Activated T-helper 17 cell treated with anti-CD3 and anti-CD28 coated beads, Interleukin-2, amount 50 U/mL, for 72 hours (primary cell): ENCODE measurements at regions not wholly inside any gene's neighbourhood (a gene's known extent, or its start where the extent isn't known, plus 50 kb on each side); places are given as distances from the start of the nearest gene placed in this dataset.

ENCODE experiments used
- ATAC-seq: fragments of 150-1000 bp; cut with Tn5 transposase; replicated peaks from 2 replicates; pipeline ENCODE4 v1.10.0; 2021; ENCODE audit warnings: mild to moderate bottlenecking, moderate library complexity
- H3K27ac Mint-ChIP-seq: one replicate; pipeline ENCODE4 v1.8.0; 2022; ENCODE audit warnings: mixed read lengths
- H3K27me3 Mint-ChIP-seq: one replicate; pipeline ENCODE4 v1.8.0; 2022; ENCODE audit warnings: mixed read lengths
- H3K36me3 Mint-ChIP-seq: one replicate; pipeline ENCODE4 v1.8.0; 2022; ENCODE audit warnings: low read depth, mild to moderate bottlenecking, mixed read lengths
- H3K4me1 Mint-ChIP-seq: one replicate; pipeline ENCODE4 v1.8.0; 2022; ENCODE audit warnings: mixed read lengths
- H3K4me3 Mint-ChIP-seq: one replicate; pipeline ENCODE4 v1.8.0; 2022; ENCODE audit warnings: mild to moderate bottlenecking, mixed read lengths
- H3K9me3 Mint-ChIP-seq: one replicate; pipeline ENCODE4 v1.8.0; 2022; ENCODE audit warnings: mixed read lengths

DNA sequence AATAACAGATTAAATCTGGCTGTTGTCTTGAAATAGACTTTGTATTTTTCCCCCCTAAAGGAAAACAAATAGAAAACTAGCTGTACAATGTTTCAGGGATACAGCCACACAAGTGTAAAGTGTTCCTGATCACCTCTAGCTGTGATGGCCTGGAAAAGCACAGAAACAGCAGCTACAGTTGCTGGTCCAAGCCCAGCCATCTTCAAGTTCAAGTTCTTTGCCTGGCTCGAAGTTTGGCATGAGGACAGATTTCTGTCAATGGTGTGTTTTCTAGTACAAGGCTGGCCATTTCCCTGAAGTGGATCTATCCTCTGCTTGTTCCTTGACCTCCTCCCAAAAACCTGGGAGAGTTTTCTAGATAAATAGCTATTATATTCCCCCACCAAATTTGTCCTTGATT is 272.2 kb upstream of the ADRA1B start:
- peaks cover 9% of the 10 kb centered on the region for H3K27me3 Mint-ChIP-seq
- no peaks in the 10 kb centered on the region for H3K36me3 Mint-ChIP-seq
- H3K27ac Mint-ChIP-seq = no peak overlapping the region
- no peak for ATAC-seq
- no peaks in the 10 kb centered on the region for H3K4me1 Mint-ChIP-seq
- no peak overlapping the region for H3K4me3 Mint-ChIP-seq
- H3K9me3 Mint-ChIP-seq = no peaks in the 10 kb centered on the region

DNA sequence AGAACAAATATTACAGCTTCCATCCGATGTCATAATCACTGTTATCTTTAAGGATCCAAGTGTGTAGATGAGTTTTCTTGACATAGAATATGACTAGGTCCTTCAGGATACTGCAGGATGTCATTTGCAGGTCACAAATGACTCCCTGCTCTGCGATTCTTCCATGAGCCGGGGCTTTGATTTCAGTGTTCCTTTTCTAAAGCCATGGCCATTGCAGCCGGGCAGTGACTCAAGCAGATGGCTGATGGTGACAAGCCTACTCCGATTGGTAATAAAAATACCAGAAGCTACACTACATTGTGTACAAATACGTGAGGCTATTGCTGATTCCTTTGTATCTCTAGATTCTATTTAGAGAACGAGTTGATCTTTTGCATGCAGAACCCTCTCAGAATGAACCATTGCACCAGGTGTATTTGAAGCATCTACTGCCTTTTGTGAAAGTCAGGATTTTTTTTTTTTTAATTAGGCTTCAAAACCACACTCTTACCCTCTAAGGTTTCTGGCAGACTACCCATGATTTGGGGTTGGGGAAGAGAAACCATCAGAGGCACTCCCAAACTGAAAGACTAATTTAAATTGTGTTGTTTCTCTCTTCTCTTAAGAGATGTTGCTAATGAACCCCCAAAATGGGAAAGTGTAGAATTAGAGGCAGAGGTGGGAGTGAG is 271.0 kb upstream of the ADRA1B start:
- ATAC-seq = no peak
- no peak overlapping the region for H3K27ac Mint-ChIP-seq
- H3K9me3 Mint-ChIP-seq = no peaks in the 10 kb centered on the region
- H3K4me1 Mint-ChIP-seq = no peaks in the 10 kb centered on the region
- peaks cover 9% of the 10 kb centered on the region for H3K27me3 Mint-ChIP-seq
- H3K4me3 Mint-ChIP-seq = no peak overlapping the region
- no peaks in the 10 kb centered on the region for H3K36me3 Mint-ChIP-seq

DNA sequence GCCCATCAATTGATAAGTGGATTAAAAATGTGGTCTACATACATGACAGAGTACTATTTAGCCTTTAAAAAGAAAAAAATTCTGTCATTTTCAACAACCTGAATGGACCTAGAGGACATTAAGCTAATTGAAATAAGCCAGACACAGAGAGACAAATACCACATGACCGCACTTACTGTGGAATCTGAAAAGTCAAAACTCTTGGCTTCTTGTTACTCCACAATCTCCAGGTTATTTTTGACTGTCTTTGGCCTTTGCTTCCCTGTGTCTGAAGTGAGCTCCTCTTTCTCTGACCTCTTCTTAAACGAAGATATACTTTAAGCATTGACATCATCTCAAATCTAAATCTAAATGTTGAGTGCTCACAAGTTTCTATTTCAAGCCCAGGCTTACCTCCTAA is 265.5 kb upstream of the ADRA1B start:
- Mint-ChIP-seq H3K4me3 (no peak overlapping the region), H3K27me3 (peaks cover 5% of the 10 kb centered on the region), H3K9me3 (no peaks in the 10 kb centered on the region), H3K4me1 (no peaks in the 10 kb centered on the region), H3K36me3 (no peaks in the 10 kb centered on the region), H3K27ac (no peak overlapping the region)
- no peak for ATAC-seq

DNA sequence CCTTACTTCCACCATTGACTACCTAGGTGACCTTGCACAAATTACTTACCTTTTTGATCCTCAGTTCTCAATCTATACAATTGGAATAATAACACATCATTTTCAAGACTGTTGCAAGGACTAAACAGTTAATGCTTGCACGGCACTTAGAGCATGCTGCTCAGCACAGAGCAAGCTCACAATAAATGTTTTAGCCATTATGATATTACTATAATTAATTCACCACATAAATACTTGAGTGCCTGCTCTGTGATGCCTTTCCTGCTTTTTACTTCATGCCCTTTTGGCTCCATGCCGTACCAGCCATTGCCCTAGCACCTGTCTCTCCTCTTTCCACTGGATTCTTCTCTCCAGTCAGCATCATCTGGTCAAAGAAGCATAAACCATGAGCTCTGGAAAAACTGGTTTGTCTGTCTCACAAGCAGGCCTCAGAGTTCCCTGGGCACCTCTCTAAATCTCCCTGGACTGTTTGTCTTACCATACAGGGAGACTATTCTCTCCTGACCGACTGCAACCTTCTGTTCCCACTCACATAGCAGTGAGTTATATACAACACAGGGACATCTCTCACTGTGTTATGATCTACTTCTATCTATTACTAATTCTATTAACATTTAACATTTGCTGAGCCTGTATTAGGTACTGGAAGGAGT is 260.4 kb upstream of the ADRA1B start:
- H3K27ac Mint-ChIP-seq = no peak overlapping the region
- H3K4me1 Mint-ChIP-seq = no peaks in the 10 kb centered on the region
- no peaks in the 10 kb centered on the region for H3K9me3 Mint-ChIP-seq
- H3K4me3 Mint-ChIP-seq = no peak overlapping the region
- H3K36me3 Mint-ChIP-seq = no peaks in the 10 kb centered on the region
- no peak for ATAC-seq
- H3K27me3 Mint-ChIP-seq = no peaks in the 10 kb centered on the region

DNA sequence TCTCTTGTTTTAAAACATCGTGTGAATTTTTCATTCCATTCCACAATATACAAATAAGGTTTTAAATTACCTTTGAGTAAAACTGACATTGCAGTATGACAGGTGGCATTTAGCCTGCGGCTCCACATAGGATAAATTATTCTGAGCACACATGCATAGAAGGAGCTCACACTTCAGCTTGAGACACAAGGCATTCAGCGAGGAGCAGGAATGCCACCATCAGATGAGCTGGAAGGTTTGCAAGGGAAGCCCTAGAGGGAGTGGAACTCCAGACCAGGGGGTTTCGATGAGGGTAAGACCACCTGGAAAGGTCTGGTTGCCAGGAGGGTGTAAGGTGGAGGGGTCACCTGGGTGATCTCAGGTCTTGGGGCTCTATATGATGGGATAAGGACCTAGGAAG is 259.0 kb upstream of the ADRA1B start:
- no peak for ATAC-seq
- no peak overlapping the region for H3K27ac Mint-ChIP-seq
- no peaks in the 10 kb centered on the region for H3K27me3 Mint-ChIP-seq
- no peak overlapping the region for H3K4me3 Mint-ChIP-seq
- no peaks in the 10 kb centered on the region for H3K9me3 Mint-ChIP-seq
- H3K36me3 Mint-ChIP-seq = no peaks in the 10 kb centered on the region
- no peaks in the 10 kb centered on the region for H3K4me1 Mint-ChIP-seq

DNA sequence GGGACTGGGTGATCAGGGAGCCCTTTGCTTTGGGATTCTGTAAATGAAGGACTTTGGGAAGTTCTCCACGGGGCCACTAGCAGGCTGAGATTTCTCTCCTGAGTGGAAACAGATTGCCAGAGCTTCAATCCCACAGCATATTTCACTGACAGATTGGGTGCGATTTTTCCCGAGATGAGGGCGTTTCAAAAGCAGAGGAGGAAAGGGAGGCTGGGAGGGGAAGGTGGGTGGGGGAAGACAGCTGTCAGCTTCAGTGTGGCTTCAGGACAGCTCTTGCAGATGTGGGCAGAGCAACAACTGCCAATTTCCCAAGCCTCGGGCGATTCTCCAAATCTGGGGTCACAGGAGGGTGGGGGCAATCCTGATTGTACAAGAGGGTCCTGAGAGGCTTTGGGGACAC is 258.5 kb upstream of the ADRA1B start:
- Mint-ChIP-seq H3K4me1 (no peaks in the 10 kb centered on the region), H3K27ac (no peak overlapping the region), H3K36me3 (no peaks in the 10 kb centered on the region), H3K9me3 (no peaks in the 10 kb centered on the region), H3K4me3 (no peak overlapping the region), H3K27me3 (no peaks in the 10 kb centered on the region)
- ATAC-seq = no peak

DNA sequence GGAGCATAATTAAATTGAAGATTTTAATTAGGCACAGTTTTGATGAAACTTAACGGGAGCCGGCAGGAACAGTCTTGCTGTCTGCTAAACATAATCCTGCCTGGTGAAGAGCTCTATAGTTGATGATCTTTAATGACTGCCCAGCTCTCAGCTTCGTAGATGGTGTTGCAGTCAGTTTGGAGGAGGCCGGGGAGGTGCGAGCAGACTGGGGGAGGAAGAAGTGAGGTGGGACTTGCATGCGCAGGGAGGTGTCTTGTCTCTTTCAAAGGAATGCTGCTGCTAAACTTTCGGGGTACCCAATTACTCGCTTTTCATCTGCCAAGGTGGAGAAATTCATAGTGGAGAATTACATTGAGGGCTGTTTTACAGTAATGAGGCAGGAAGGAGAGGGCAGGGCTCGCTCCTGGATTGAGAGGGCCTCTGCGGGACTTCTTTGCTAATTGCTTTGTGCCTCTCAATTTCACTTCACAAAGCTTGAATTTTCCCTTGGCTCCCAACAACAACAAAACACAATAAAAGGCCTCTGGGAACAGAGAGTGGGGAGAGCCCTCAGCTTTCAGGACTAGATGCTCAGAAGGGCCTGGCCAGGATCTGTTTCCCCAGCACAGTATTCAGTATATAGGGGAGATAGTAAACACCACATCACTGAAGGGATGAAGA is 257.9 kb upstream of the ADRA1B start:
- Mint-ChIP-seq H3K27ac (no peak overlapping the region), H3K36me3 (no peaks in the 10 kb centered on the region), H3K4me1 (no peaks in the 10 kb centered on the region), H3K27me3 (no peaks in the 10 kb centered on the region), H3K4me3 (no peak overlapping the region), H3K9me3 (no peaks in the 10 kb centered on the region)
- no peak for ATAC-seq

DNA sequence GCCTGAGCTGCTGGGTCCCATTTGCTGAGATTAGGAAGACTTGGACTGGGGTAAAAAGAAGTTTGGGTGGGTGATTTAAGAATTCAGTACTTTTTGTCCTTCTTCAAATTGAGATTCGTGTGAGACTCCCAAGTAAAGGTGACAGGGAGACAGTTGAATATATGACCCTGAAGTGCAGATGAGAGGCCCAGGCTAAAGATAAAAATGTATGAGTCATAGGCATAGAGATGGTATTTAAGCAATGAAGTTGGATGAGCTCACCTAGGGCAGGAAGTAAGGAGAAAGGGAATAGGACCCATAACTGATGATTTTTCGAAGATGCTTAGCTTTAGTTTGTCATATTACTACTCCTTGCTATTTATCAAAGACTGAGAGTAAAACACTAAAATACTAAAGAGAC is 255.9 kb upstream of the ADRA1B start:
- H3K4me3 Mint-ChIP-seq = no peak overlapping the region
- no peaks in the 10 kb centered on the region for H3K9me3 Mint-ChIP-seq
- no peak overlapping the region for H3K27ac Mint-ChIP-seq
- no peaks in the 10 kb centered on the region for H3K4me1 Mint-ChIP-seq
- no peak for ATAC-seq
- no peaks in the 10 kb centered on the region for H3K36me3 Mint-ChIP-seq
- H3K27me3 Mint-ChIP-seq = peaks cover 4% of the 10 kb centered on the region

DNA sequence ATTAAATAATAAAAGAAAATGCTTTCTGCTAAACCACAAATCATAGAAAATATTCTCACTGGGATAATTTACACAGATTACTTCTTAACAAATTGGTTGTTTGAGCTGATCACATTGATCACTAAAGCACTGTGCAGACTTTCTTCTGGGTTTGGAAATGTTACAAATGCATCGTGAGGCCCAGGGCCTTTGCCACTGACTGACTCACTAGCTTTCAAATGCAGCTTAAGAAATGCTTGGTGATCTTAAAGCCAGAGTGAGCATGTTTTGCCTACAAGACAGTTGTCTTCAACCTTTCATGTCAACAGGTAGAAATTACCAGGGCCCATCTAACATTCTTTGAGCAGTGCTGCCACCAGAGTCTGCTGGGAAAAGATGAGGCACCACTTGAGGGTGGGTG is 252.3 kb upstream of the ADRA1B start:
- Mint-ChIP-seq H3K27ac (no peak overlapping the region), H3K9me3 (no peaks in the 10 kb centered on the region), H3K4me3 (no peak overlapping the region), H3K4me1 (no peaks in the 10 kb centered on the region), H3K36me3 (no peaks in the 10 kb centered on the region), H3K27me3 (peaks cover 4% of the 10 kb centered on the region)
- ATAC-seq = no peak

DNA sequence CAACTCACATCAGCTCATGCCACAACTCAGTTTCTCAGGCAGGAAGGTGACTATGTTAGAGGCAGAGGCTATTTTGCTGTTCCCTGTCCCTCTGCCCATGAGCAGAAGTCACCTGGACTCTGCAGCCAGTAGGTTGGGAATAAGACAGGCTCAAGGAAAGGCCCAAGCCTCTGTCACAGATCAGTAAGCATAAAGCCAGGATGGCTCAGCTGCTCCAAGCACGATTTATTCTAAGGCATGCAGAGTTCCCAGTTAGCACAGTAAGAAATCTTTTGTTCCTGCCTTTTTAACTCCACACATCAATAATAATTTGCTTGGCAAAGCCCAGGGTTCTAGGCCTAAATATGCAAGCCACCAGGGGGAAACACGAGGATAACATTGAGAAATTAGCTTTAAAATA is 249.0 kb upstream of the ADRA1B start:
- no peaks in the 10 kb centered on the region for H3K9me3 Mint-ChIP-seq
- H3K4me3 Mint-ChIP-seq = no peak overlapping the region
- ATAC-seq = no peak
- no peak overlapping the region for H3K27ac Mint-ChIP-seq
- H3K4me1 Mint-ChIP-seq = no peaks in the 10 kb centered on the region
- H3K36me3 Mint-ChIP-seq = no peaks in the 10 kb centered on the region
- H3K27me3 Mint-ChIP-seq = peaks cover 6% of the 10 kb centered on the region

DNA sequence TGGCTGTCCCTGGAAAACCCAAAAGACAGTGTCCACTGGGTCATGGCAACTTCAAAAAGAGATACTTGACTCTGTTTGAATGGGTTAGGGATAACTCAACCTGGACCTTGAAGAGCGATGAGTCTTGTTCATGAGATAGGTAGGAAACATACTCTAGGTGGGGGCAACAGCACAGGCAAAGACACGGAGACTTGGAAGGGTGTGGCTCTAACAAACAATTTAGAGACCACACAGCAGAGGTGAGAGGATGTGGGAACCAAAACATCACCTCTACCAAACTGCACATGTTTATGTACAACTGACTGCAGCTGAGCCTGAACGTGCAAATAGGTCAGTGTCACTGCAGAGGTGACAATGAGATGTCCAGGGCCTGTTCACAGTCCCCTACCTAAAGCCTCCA is 247.7 kb upstream of the ADRA1B start:
- Mint-ChIP-seq H3K4me3 (no peak overlapping the region), H3K27ac (no peak overlapping the region), H3K27me3 (peaks cover 6% of the 10 kb centered on the region), H3K36me3 (no peaks in the 10 kb centered on the region), H3K4me1 (no peaks in the 10 kb centered on the region), H3K9me3 (peaks cover 2% of the 10 kb centered on the region)
- no peak for ATAC-seq

DNA sequence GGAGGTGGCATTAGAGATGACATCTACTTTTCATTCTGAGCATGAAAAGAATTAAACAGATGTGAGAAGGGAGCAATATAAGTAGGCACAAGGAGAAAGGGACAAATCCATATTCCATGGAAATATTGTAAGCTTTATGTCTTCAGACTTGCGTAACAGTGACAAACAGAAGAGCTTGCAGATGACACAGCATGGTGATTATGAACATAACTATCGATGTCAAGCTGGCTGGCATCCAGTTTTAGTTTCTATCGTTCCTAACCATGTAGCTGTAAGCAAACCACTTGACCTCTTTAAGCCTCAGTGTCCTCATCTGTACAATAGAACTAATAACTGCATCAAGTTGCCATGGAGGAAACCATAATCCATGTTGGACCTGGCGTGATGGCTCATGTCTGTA is 246.7 kb upstream of the ADRA1B start:
- peaks cover 4% of the 10 kb centered on the region for H3K27me3 Mint-ChIP-seq
- H3K9me3 Mint-ChIP-seq = peaks cover 3% of the 10 kb centered on the region
- H3K36me3 Mint-ChIP-seq = no peaks in the 10 kb centered on the region
- no peak overlapping the region for H3K4me3 Mint-ChIP-seq
- ATAC-seq = no peak
- no peak overlapping the region for H3K27ac Mint-ChIP-seq
- no peaks in the 10 kb centered on the region for H3K4me1 Mint-ChIP-seq

DNA sequence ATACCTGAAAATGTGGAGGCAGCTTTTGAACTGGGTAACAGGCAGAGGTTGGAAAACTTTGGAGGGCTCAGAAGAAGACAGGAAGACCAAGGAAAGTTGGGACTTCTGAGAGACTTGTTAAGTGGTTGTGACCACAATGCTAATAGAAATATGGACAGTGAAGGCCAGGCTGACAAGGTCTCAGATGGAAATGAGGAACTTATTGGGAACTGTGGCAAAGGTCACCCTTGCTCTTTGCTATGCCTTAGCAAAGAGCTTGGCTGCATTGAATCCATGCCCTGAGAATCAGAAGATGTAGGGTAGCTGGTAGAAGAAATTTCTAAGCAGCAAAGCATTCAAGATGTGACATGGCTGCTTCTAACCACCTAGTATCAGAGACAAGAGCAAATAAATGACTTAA is 244.4 kb upstream of the ADRA1B start:
- H3K9me3 Mint-ChIP-seq = peaks cover 3% of the 10 kb centered on the region
- H3K27ac Mint-ChIP-seq = no peak overlapping the region
- H3K4me3 Mint-ChIP-seq = no peak overlapping the region
- peaks cover 3% of the 10 kb centered on the region for H3K27me3 Mint-ChIP-seq
- ATAC-seq = no peak
- H3K4me1 Mint-ChIP-seq = no peaks in the 10 kb centered on the region
- H3K36me3 Mint-ChIP-seq = no peaks in the 10 kb centered on the region

DNA sequence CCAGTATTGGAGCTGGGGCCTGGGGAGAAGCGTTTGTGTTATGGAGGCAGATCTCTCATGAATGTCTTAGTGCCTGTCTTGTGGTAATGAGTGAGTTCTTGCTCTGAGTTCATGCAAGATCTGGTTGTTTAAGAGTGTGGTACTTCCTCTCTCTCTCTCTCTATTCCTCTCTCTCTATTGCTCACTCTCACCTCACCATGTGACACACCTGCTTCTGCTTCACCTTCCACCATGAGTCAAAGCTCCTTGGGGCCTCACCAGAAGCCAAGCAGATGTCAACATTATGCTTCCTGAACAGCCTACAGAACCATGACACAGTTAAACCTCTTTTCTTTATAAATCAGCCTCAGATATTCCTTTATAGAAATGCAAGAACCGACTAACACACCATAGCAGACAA is 242.7 kb upstream of the ADRA1B start:
- H3K4me3 Mint-ChIP-seq = no peak overlapping the region
- H3K27me3 Mint-ChIP-seq = peaks cover 3% of the 10 kb centered on the region
- peak; percentile 67 for ATAC-seq
- no peak overlapping the region for H3K27ac Mint-ChIP-seq
- H3K4me1 Mint-ChIP-seq = no peaks in the 10 kb centered on the region
- H3K36me3 Mint-ChIP-seq = no peaks in the 10 kb centered on the region
- H3K9me3 Mint-ChIP-seq = peaks cover 3% of the 10 kb centered on the region

DNA sequence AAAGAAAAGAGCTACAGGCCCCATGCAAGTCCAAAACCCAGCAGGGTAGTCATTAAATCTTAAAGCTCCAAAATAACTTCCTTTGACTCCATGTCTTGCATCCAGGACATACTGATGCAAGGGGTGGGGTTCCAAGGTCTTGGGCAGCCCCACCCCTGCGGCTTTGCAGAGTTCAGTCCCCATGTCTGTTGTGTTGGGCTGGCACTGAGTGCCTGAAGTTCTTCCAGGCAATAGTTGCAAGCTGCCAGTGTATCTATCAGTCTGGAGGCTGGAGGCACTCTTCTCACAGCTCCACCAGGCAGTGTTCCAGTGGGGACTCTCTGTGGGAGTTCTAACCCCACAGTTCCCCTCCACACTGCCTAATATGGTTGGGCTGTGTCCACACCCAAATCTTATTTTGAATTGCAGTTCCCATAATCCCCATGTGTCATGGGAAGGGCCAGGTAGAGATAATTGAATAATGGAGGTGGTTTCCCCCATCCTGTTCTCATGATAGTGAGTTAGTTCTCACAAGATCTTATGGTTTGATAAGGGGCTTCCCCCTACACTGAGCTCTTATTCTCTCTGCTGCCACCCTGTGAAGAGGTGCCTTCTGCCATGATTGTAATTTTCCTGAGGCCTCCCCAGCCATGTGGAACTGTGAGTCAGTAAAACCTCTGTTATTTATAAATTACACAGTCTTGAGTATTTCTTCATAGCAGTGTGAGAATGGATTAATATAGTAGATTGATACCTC is 237.5 kb upstream of the ADRA1B start:
- no peaks in the 10 kb centered on the region for H3K4me1 Mint-ChIP-seq

More for the DNA sequence above, 237.5 kb upstream of the ADRA1B start:
- Mint-ChIP-seq H3K4me3 (no peak overlapping the region), H3K36me3 (no peaks in the 10 kb centered on the region), H3K27ac (no peak overlapping the region), H3K27me3 (no peaks in the 10 kb centered on the region), H3K9me3 (peaks cover 8% of the 10 kb centered on the region)
- ATAC-seq = peak; percentile 28
